Esophagus muscularis mucosa (tissue), 4 donors: ENCODE measurements at regions not wholly inside any gene's neighbourhood (a gene's known extent, or its start where the extent isn't known, plus 50 kb on each side); places are given as distances from the start of the nearest gene placed in this dataset.

Experiments
- CTCF ChIP-seq, 3 experiments: fragments of 200-600 bp in 2 of 3; fragments of 450-650 bp in 1 of 3; sonication (generic) in 2 of 3; IDR thresholded peaks; one replicate each; pipeline ENCODE4 v1.5.1; 2017 to 2019; ENCODE audit warnings: antibody characterized with exemption in 3 of 3, mild to moderate bottlenecking in 2 of 3, moderate library complexity in 1 of 3
- EP300 ChIP-seq: sonication (generic); formaldehyde crosslinking; IDR thresholded peaks from one replicate; pipeline ENCODE4 v1.6.1; 2017; ENCODE audit warnings: antibody characterized with exemption
- POLR2A ChIP-seq: fragments of 450-650 bp; IDR thresholded peaks from one replicate; pipeline ENCODE4 v1.6.1; 2017; ENCODE audit warnings: antibody characterized with exemption, moderate library complexity, mild to moderate bottlenecking, low read depth
- POLR2AphosphoS5 ChIP-seq, 2 donors: sonication (generic); formaldehyde crosslinking; IDR thresholded peaks; one replicate each; pipeline ENCODE4 v1.6.1; 2017; ENCODE audit warnings: antibody characterized with exemption in 2 of 2

- TF ChIP-seq CTCF (IDR thresholded peaks at IDR 0.05) = no peak
- no peak for TF ChIP-seq POLR2A
- no peak for TF ChIP-seq EP300
- no peak for TF ChIP-seq POLR2AphosphoS5 (IDR thresholded peaks at IDR 0.05)
Observed at GRCh38 chr10:91343010-91343409, 67.1 kb upstream of the HECTD2 start.
